Small intestine (tissue), 7 donors: ENCODE measurements at regions not wholly inside any gene's neighbourhood (a gene's known extent, or its start where the extent isn't known, plus 50 kb on each side); places are given as distances from the start of the nearest gene placed in this dataset.
A peak's percentile ranks its signal among the peaks of the same experiment; 100 is the strongest.
"Not testable (repeated sequence)": the region's sequence is repeated elsewhere in the genome, so short reads cannot be mapped to it uniquely, and the experiment has no call there.

Source experiments
- DNase-seq, 2 donors: peaks; one replicate each; pipeline versions ENCODE4 v3.0.0 to v3.0.0-alpha.2; 2013
- FAIRE-seq: peaks from 2 replicates; lab custom pipeline; 2012; peaks lifted over from hg19 to GRCh38; lab: Jason Lieb, UNC
- H3K27ac ChIP-seq, 3 donors: one replicate each; pipeline ENCODE4 v1.5.1; 2013; ENCODE audit warnings: low read length in 2 of 3, mild to moderate bottlenecking in 2 of 3, control low read depth in 1 of 3, inconsistent platforms in 1 of 3, low read depth in 1 of 3, moderate library complexity in 1 of 3
- H3K27me3 ChIP-seq, 3 donors: one replicate each; pipeline ENCODE4 v1.6.1; 2013; ENCODE audit warnings: low read length in 3 of 3, inconsistent platforms in 1 of 3; ENCODE audit not compliant: control insufficient read depth in 3 of 3, insufficient read depth in 3 of 3
- H3K36me3 ChIP-seq, 3 donors: one replicate each; pipeline ENCODE4 v1.6.1; 2013; ENCODE audit warnings: low read length in 3 of 3, inconsistent platforms in 1 of 3, low read depth in 1 of 3, mild to moderate bottlenecking in 1 of 3, moderate library complexity in 1 of 3; ENCODE audit not compliant: control insufficient read depth in 3 of 3, insufficient read depth in 2 of 3
- H3K4me1 ChIP-seq, 3 donors: one replicate each; pipeline ENCODE4 v1.6.1; 2013; ENCODE audit warnings: low read length in 2 of 3, inconsistent platforms in 1 of 3, low read depth in 1 of 3, mild to moderate bottlenecking in 1 of 3, moderate library complexity in 1 of 3; ENCODE audit not compliant: control insufficient read depth in 3 of 3, insufficient read depth in 2 of 3
- H3K4me3 ChIP-seq, 3 donors: one replicate each; pipeline ENCODE4 v1.5.1; 2013; ENCODE audit warnings: low read length in 3 of 3, control low read depth in 1 of 3, inconsistent platforms in 1 of 3, low read depth in 1 of 3, mild to moderate bottlenecking in 1 of 3, moderate library complexity in 1 of 3
- H3K9me3 ChIP-seq, 2 donors: one replicate each; pipeline ENCODE4 v1.6.1; 2013; ENCODE audit warnings: low read depth in 1 of 2, low read length in 1 of 2; ENCODE audit not compliant: control insufficient read depth in 2 of 2, insufficient read depth in 1 of 2
- WGBS, 3 donors: extraction: QIAGEN DNeasy Blood & Tissue Kit; methylation state at CpG; one replicate each; pipeline ENCODE4 v1.1.7; 2013; 5-methylcytosine and 5-hydroxymethylcytosine counted together
- donor health status: healthy with polysubstance abuse.
- donor health status: control.
- donor health status: control.
- donor health status: Bipolar disorder and iron deficiency.
- donor health status: healthy.

DNA sequence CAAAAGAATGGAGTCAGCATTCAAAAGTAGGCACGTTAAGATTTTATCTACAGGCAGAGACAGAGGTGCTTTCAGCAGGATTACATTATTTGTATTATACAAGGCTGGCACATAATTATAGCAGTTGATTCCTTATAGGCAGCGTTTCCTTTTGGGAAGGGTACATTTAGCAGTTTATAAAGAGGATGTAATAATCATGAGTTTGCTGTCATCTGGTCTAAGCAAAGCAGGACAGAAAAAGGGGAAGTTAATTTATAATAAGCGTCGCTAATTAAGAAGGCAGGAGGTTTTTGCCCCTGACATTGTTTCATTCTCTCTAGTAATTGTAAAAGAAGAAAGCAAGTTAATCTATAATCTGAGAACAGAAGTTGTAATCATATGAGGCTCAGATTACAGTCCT is 259.9 kb upstream of the MDGA2 start:
- H3K4me3 ChIP-seq = no peak overlapping the region
- WGBS, 3 donors = 38 to 51% (median 51%) methylated on average over 4 of the region's 4 CpGs
- DNase-seq (no peak), FAIRE-seq (no peak)
- H3K36me3 ChIP-seq = no peaks in the 10 kb centered on the region
- H3K9me3 ChIP-seq = no peaks in the 10 kb centered on the region
- no peaks in the 10 kb centered on the region for H3K27me3 ChIP-seq
- no peak overlapping the region for H3K27ac ChIP-seq
- no peaks in the 10 kb centered on the region for H3K4me1 ChIP-seq

DNA sequence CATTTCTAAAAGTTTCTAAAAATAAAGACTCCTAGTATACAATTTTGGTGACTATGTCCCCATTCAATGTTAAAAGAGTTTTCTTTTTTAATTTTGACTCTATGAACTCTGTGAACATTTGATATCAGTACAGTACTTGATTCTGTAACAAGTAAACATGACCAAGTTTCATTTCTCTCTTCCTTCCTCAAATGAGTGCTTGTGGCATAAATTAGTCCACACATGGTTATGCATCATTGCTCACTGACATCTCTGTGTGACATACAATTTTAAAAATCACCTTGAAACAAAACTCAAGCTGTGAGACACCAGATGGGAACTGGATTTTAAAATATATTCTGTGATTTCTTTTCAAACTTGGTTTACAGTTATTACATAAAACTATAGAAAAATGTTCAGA is 253.9 kb upstream of the MDGA2 start:
- DNase-seq = no peak

GRCh38 chr14:47921133-47921532 is 245.7 kb upstream of the MDGA2 start:
- Histone ChIP-seq H3K9me3 (no peaks in the 10 kb centered on the region), H3K27me3 (no peaks in the 10 kb centered on the region), H3K36me3 (no peaks in the 10 kb centered on the region), H3K27ac (no peak overlapping the region), H3K4me3 (no peak overlapping the region), H3K4me1 (no peaks in the 10 kb centered on the region)
- WGBS, 3 donors = 0% methylated on average over 1 of the region's 1 CpG
- DNase-seq = no peak
- FAIRE-seq = peak; percentile 19

More for the DNA sequence above, 253.9 kb upstream of the MDGA2 start:
- FAIRE-seq = no peak
- no peaks in the 10 kb centered on the region for H3K36me3 ChIP-seq
- H3K9me3 ChIP-seq = peaks cover 0 to 2% of the 10 kb centered on the region in 2 donors
- no peaks in the 10 kb centered on the region for H3K27me3 ChIP-seq
- H3K4me1 ChIP-seq = no peaks in the 10 kb centered on the region
- H3K27ac ChIP-seq = no peak overlapping the region
- no peak overlapping the region for H3K4me3 ChIP-seq

GRCh38 chr14:47919997-47920396 is 244.6 kb upstream of the MDGA2 start:
- no peaks in the 10 kb centered on the region for H3K4me1 ChIP-seq
- no peak overlapping the region for H3K4me3 ChIP-seq
- H3K9me3 ChIP-seq = no peaks in the 10 kb centered on the region
- no peaks in the 10 kb centered on the region for H3K36me3 ChIP-seq
- no peaks in the 10 kb centered on the region for H3K27me3 ChIP-seq
- DNase-seq = no peak
- H3K27ac ChIP-seq = no peak overlapping the region
- FAIRE-seq = no peak
- 79 to 88% (median 82%) methylated on average over 6 of the region's 6 CpGs for WGBS, 3 donors

DNA sequence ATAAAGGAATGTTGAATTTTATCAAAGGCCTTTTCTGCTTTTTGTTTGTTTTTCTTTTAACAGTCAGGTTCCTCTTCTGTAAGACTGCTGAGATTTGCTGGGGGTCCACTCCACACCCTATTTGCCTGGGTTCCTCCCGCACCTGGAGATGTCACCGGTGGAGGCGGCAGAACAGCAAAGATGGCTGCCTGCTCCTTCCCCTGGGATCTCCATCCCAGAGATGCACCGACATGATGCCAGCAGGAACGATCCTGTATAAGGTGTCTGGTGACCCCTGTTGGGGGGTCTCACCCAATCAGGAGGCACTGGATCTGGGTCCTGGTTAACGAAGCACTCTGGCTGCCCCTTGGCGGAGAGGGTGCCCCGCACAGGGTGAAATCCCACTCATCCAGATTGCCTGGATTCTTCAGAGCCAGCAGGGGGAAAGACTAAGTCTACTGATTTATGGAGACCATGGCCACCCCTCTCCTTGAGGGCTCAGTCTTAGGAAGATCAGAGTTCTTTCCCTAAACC is 244.0 kb upstream of the MDGA2 start:
- 86 to 92% (median 89%) methylated on average over 8 of the region's 8 CpGs for WGBS, 3 donors
- DNase-seq (no peak), FAIRE-seq (no peak)
- Histone ChIP-seq H3K27me3 (no peaks in the 10 kb centered on the region), H3K4me1 (no peaks in the 10 kb centered on the region), H3K27ac (no peak overlapping the region), H3K4me3 (no peak overlapping the region), H3K9me3 (no peaks in the 10 kb centered on the region), H3K36me3 (no peaks in the 10 kb centered on the region)

DNA sequence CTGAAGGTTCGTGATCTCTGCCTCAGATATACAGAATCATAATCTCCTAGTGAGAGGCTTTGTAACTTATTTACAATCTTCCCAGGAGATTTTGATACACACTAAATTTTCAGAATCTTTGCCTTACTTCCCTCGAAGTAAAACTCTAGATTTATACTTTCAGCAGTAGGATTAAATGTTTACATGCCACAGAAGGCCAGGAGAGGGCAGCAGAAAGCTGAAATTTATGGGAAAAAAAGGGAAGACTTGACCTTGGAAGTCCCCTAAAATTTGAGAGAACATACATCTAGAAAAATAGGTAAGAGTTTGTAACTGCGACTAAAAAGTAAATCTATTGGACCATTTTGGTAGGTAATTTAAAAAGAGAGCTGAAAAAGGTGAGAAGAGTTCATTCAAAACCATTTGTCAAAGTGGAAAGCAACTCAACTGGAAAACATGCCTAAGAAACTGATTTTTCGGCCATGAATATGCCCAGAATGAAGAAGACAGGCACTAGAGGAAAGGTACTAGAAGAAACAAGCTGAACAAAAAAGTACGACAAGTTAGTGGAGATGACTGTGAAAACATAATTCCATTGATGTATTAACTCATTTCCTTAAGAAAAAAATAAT is 242.0 kb upstream of the MDGA2 start:
- peak in 1 of 2 donors; percentile 13 for DNase-seq
- Histone ChIP-seq H3K4me1 (no peaks in the 10 kb centered on the region), H3K27ac (no peak overlapping the region), H3K4me3 (no peak overlapping the region), H3K9me3 (no peaks in the 10 kb centered on the region), H3K27me3 (no peaks in the 10 kb centered on the region), H3K36me3 (no peaks in the 10 kb centered on the region)
- no peak for FAIRE-seq
- WGBS, 3 donors = 43 to 52% (median 44%) methylated on average over 5 of the region's 5 CpGs

DNA sequence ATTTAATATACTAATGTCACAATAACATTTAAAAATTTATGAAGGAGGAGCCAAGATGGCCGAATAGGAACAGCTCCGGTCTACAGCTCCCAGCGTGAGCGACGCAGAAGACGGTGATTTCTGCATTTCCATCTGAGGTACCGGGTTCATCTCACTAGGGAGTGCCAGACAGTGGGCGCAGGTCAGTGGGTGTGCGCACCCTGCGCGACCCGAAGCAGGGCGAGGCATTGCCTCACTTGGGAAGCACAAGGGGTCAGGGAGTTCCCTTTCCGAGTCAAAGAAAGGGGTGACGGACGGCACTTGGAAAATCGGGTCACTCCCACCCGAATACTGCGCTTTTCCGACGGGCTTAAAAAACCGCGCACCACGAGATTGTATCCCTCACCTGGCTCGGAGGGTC is 225.7 kb upstream of the MDGA2 start:
- H3K36me3 ChIP-seq, H3K27ac ChIP-seq, H3K4me3 ChIP-seq, H3K4me1 ChIP-seq, FAIRE-seq, DNase-seq, H3K9me3 ChIP-seq, H3K27me3 ChIP-seq: not testable (repeated sequence)
- 93 to 94% (median 93%) methylated on average over 17 to 25 of the region's 25 CpGs for WGBS, 3 donors

- H3K36me3 ChIP-seq = no peaks in the 10 kb centered on the region
- H3K9me3 ChIP-seq = no peaks in the 10 kb centered on the region
- WGBS, 3 donors = 67 to 71% (median 67%) methylated on average over 5 of the region's 5 CpGs
- no peaks in the 10 kb centered on the region for H3K4me1 ChIP-seq
- no peak overlapping the region for H3K4me3 ChIP-seq
- H3K27ac ChIP-seq = no peak overlapping the region
- DNase-seq = no peak
- peak; percentile 97 for FAIRE-seq
- no peaks in the 10 kb centered on the region for H3K27me3 ChIP-seq
Measured at GRCh38 chr14:47899685-47900084, 224.3 kb upstream of the MDGA2 start.

DNA sequence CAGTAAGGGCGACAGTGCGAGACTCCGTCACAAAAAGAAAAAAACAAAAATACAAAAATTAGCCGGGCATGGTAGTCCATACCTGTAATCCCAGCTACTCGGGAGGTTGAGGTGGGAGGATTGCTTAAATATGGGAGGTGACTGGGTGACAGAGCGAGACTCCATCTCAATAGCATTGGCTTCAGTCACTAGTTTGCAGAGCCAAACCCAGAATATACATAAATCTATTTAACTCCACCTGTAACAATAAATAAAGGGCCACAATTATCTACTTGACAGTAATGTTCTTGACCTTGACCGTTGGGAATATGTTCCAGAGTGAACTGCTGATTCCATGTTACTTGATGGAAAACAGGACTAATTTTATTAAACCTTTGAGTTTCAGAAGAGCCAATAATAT is 198.9 kb upstream of the MDGA2 start:
- Histone ChIP-seq H3K27me3 (no peaks in the 10 kb centered on the region), H3K27ac (no peak overlapping the region), H3K36me3 (no peaks in the 10 kb centered on the region), H3K9me3 (no peaks in the 10 kb centered on the region), H3K4me1 (no peaks in the 10 kb centered on the region), H3K4me3 (no peak overlapping the region)
- DNase-seq (no peak), FAIRE-seq (no peak)
- 86 to 90% (median 88%) methylated on average over 7 of the region's 7 CpGs for WGBS, 3 donors
